MM.1S (cell line): ENCODE measurements at regions not wholly inside any gene's neighbourhood (a gene's known extent, or its start where the extent isn't known, plus 50 kb on each side); places are given as distances from the start of the nearest gene placed in this dataset.

Source experiments
- DNase-seq: peaks from one replicate; pipeline ENCODE4 v3.0.0-alpha.2; 2015
- H2AFZ ChIP-seq: fragments of 300-600 bp; sonication (generic); 2 replicates; pipeline ENCODE4 v1.6.0; 2016; ENCODE audit warnings: antibody characterized with exemption, low read length
- H3F3A ChIP-seq: fragments of 300-600 bp; sonication (generic); 2 replicates; pipeline ENCODE4 v1.6.1; 2016; ENCODE audit warnings: mild to moderate bottlenecking, antibody characterized with exemption, low read length, moderate library complexity, mixed read lengths; ENCODE audit not compliant: insufficient read depth
- H3K27ac ChIP-seq: fragments of 300-600 bp; sonication (generic); 2 replicates; pipeline ENCODE4 v1.5.1; 2016; ENCODE audit warnings: mild to moderate bottlenecking, low read length
- H3K27me3 ChIP-seq: fragments of 300-600 bp; sonication (generic); replicated peaks from 2 replicates; pipeline ENCODE4 v1.6.0; 2016; ENCODE audit warnings: low read length; ENCODE audit not compliant: insufficient read depth
- H3K36me3 ChIP-seq: fragments of 300-600 bp; sonication (generic); replicated peaks from 2 replicates; pipeline ENCODE4 v1.6.1; 2016; ENCODE audit warnings: mild to moderate bottlenecking, low read length, mixed read lengths; ENCODE audit not compliant: insufficient read depth
- H3K4me1 ChIP-seq: fragments of 300-600 bp; sonication (generic); 2 replicates; pipeline ENCODE4 v1.6.1; 2016; ENCODE audit warnings: low read length, mixed read lengths
- H3K4me2 ChIP-seq: fragments of 300-600 bp; sonication (generic); 2 replicates; pipeline ENCODE4 v1.6.0; 2016; ENCODE audit warnings: low read depth, low read length
- H3K4me3 ChIP-seq: fragments of 300-600 bp; sonication (generic); 2 replicates; pipeline ENCODE4 v1.5.1; 2016; ENCODE audit warnings: low read length, mixed read lengths
- H3K79me2 ChIP-seq: fragments of 300-600 bp; sonication (generic); 2 replicates; pipeline ENCODE4 v1.6.1; 2016; ENCODE audit warnings: mixed run types, low read length, mixed read lengths
- H3K9ac ChIP-seq: fragments of 300-600 bp; sonication (generic); 2 replicates; pipeline ENCODE4 v1.6.1; 2016; ENCODE audit warnings: low read length, mixed read lengths
- H3K9me2 ChIP-seq: fragments of 300-600 bp; sonication (generic); replicated peaks from 2 replicates; pipeline ENCODE4 v1.6.1; 2016; ENCODE audit warnings: mild to moderate bottlenecking, low read length, mixed read lengths; ENCODE audit not compliant: insufficient read depth
- H3K9me3 ChIP-seq: fragments of 300-600 bp; sonication (generic); replicated peaks from 2 replicates; pipeline ENCODE4 v1.6.1; 2016; ENCODE audit warnings: mild to moderate bottlenecking, low read length, mixed read lengths; ENCODE audit not compliant: insufficient read depth
- H4K20me1 ChIP-seq: fragments of 300-600 bp; sonication (generic); 2 replicates; pipeline ENCODE4 v1.6.1; 2016; ENCODE audit warnings: mild to moderate bottlenecking, low read length, moderate library complexity, mixed read lengths; ENCODE audit not compliant: insufficient read depth
- EZH2 ChIP-seq: fragments of 300-600 bp; sonication (generic); optimal IDR thresholded peaks from 2 replicates; pipeline ENCODE3; 2017; ENCODE audit warnings: low read depth, mild to moderate bottlenecking, antibody characterized with exemption, low read length, mixed read lengths
- EZH2phosphoT487 ChIP-seq: fragments of 300-600 bp; sonication (generic); IDR thresholded peaks from 2 replicates; pipeline ENCODE4 v1.6.1; 2018; ENCODE audit warnings: antibody characterized with exemption, low read length
- TF ChIP-seq, protein P1 (sequence below): fragments of 300-600 bp; sonication (generic); IDR thresholded peaks from 2 replicates; pipeline ENCODE4 v1.5.1; 2016; ENCODE audit warnings: antibody characterized with exemption, low read length, mixed read lengths

DNA sequence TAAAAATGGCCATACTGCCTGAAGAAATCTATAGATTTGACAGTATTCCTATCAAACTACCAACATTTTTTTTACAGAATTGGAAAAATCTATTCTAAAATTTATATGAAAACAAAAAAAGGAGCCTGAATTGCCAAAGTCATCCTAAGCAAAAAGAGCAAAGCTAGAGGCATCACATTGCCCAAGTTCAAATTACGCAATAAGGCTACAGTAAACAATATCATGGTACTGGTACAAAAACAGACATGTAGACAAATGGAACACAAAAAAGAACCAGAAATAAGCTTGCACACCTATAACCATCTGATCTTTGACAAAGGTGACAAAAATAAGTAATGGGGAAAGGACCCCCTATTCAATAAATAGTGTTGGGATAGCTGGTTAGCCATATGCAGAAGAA, 50.2 kb upstream of the THSD7B start:
- no peaks in the 10 kb centered on the region for H3K27me3 ChIP-seq
- no peaks in the 10 kb centered on the region for H3F3A ChIP-seq
- H3K9ac ChIP-seq = no peak overlapping the region
- TF ChIP-seq EZH2 (no peak), EZH2phosphoT487 (no peak)
- TF ChIP-seq, protein P1, sequence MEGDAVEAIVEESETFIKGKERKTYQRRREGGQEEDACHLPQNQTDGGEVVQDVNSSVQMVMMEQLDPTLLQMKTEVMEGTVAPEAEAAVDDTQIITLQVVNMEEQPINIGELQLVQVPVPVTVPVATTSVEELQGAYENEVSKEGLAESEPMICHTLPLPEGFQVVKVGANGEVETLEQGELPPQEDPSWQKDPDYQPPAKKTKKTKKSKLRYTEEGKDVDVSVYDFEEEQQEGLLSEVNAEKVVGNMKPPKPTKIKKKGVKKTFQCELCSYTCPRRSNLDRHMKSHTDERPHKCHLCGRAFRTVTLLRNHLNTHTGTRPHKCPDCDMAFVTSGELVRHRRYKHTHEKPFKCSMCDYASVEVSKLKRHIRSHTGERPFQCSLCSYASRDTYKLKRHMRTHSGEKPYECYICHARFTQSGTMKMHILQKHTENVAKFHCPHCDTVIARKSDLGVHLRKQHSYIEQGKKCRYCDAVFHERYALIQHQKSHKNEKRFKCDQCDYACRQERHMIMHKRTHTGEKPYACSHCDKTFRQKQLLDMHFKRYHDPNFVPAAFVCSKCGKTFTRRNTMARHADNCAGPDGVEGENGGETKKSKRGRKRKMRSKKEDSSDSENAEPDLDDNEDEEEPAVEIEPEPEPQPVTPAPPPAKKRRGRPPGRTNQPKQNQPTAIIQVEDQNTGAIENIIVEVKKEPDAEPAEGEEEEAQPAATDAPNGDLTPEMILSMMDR = no peak
- H3K4me1 ChIP-seq = no peaks in the 10 kb centered on the region
- H3K36me3 ChIP-seq = no peaks in the 10 kb centered on the region
- no peaks in the 10 kb centered on the region for H4K20me1 ChIP-seq
- no peak overlapping the region for H3K4me3 ChIP-seq
- no peak for DNase-seq
- no peaks in the 10 kb centered on the region for H3K9me3 ChIP-seq
- H2AFZ ChIP-seq = no peak overlapping the region
- no peak overlapping the region for H3K27ac ChIP-seq
- H3K9me2 ChIP-seq = no peaks in the 10 kb centered on the region
- H3K79me2 ChIP-seq = no peaks in the 10 kb centered on the region
- H3K4me2 ChIP-seq = no peak overlapping the region

- H3K27ac ChIP-seq = no peak overlapping the region
- no peak overlapping the region for H3K4me2 ChIP-seq
- peak; percentile 11 for DNase-seq
- no peaks in the 10 kb centered on the region for H3K79me2 ChIP-seq
- no peaks in the 10 kb centered on the region for H3K27me3 ChIP-seq
- H3F3A ChIP-seq = no peaks in the 10 kb centered on the region
- no peak for TF ChIP-seq EZH2phosphoT487
- TF ChIP-seq, protein P1 = no peak
- no peak for TF ChIP-seq EZH2
- H4K20me1 ChIP-seq = no peaks in the 10 kb centered on the region
- H3K9ac ChIP-seq = no peak overlapping the region
- H3K4me1 ChIP-seq = no peaks in the 10 kb centered on the region
- H3K36me3 ChIP-seq = no peaks in the 10 kb centered on the region
- H2AFZ ChIP-seq = no peak overlapping the region
- H3K4me3 ChIP-seq = no peak overlapping the region
- no peaks in the 10 kb centered on the region for H3K9me2 ChIP-seq
- no peaks in the 10 kb centered on the region for H3K9me3 ChIP-seq
Observed at GRCh38 chr2:136714452-136714951, 50.8 kb upstream of the THSD7B start.

DNA sequence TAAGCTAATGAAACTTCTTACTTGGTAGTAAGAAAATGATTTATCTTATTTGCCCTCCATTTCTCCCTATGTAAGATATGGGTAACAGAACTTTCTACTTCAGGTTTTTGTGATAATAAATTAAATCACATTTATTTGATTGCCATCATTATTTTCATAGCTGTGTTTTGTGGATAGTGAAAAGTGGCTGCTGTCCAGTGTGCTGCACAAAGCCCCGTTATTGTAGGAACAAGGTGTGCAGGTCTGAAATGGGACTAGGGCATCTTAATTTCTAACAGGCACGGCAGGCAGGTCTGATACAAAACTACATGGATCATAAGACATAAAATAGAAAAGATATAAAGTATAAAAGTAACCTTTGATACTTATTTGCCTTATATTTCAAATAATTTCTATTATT, 51.6 kb upstream of the THSD7B start:
- no peaks in the 10 kb centered on the region for H3K4me1 ChIP-seq
- H4K20me1 ChIP-seq = no peaks in the 10 kb centered on the region
- no peak for DNase-seq

More for the DNA sequence above, 51.6 kb upstream of the THSD7B start:
- no peaks in the 10 kb centered on the region for H3F3A ChIP-seq
- H3K9me2 ChIP-seq = no peaks in the 10 kb centered on the region
- no peak overlapping the region for H3K9ac ChIP-seq
- H3K27ac ChIP-seq = no peak overlapping the region
- H3K4me3 ChIP-seq = no peak overlapping the region
- H3K9me3 ChIP-seq = no peaks in the 10 kb centered on the region
- H2AFZ ChIP-seq = no peak overlapping the region
- H3K4me2 ChIP-seq = no peak overlapping the region
- H3K27me3 ChIP-seq = no peaks in the 10 kb centered on the region
- no peak for TF ChIP-seq EZH2phosphoT487
- TF ChIP-seq, protein P1 = no peak
- TF ChIP-seq EZH2 = no peak
- H3K36me3 ChIP-seq = no peaks in the 10 kb centered on the region
- H3K79me2 ChIP-seq = no peaks in the 10 kb centered on the region
